ENCODE measurements at regions not wholly inside any gene's neighbourhood (a gene's known extent, or its start where the extent isn't known, plus 50 kb on each side); places are given as distances from the start of the nearest gene placed in this dataset.
"Not testable (repeated sequence)": the region's sequence is repeated elsewhere in the genome, so short reads cannot be mapped to it uniquely, and the experiment has no call there.

GRCh38 chr11:135019343-135019871 lies 607.4 kb upstream of the B3GAT1 start:
- no peaks in the 10 kb centered on the region for H3K27me3 Mint-ChIP-seq (ENCODE audit: insufficient read depth, unreplicated experiment)
- BruUV-seq (replicated peaks) = no TSS peak
- DNase-seq (ENCODE audit: unreplicated experiment) = no peak
- no peak overlapping the region for H3K4me3 Mint-ChIP-seq (ENCODE audit: unreplicated experiment)
- ChIA-PET POLR2A (no interaction called here), CTCF (interaction anchor here (0.7 kb wide), 1 partner anchor 1897 kb away, joined by 3 read pairs; no protein-coding TSS in a partner anchor)
- H3K36me3 Mint-ChIP-seq (ENCODE audit: insufficient read depth, unreplicated experiment) = no peaks in the 10 kb centered on the region
- TF ChIP-seq CTCF (IDR thresholded peaks at IDR 0.05; ENCODE audit: unreplicated experiment) = no peak
- no peaks in the 10 kb centered on the region for H3K4me1 Mint-ChIP-seq (ENCODE audit: insufficient read depth, unreplicated experiment)
- intact Hi-C loops (cut with micrococcal nuclease) = no loop called here
- peaks cover 39% of the 10 kb centered on the region for H3K9me3 Mint-ChIP-seq (ENCODE audit: unreplicated experiment)
- no peak overlapping the region for H3K27ac Mint-ChIP-seq (ENCODE audit: low read depth, unreplicated experiment)

- H3K27me3 Mint-ChIP-seq (ENCODE audit: insufficient read depth, unreplicated experiment) = no peaks in the 10 kb centered on the region
Observed at GRCh38 chr11:135017296-135017695, 605.3 kb upstream of the B3GAT1 start.

GRCh38 chr11:135015966-135016365 lies 603.9 kb upstream of the B3GAT1 start:
- ChIA-PET CTCF (no interaction called here), POLR2A (no interaction called here)
- Mint-ChIP-seq H3K27me3 (ENCODE audit: insufficient read depth, unreplicated experiment) (no peaks in the 10 kb centered on the region), H3K9me3 (ENCODE audit: unreplicated experiment) (peaks cover 53% of the 10 kb centered on the region), H3K4me1 (ENCODE audit: insufficient read depth, unreplicated experiment) (no peaks in the 10 kb centered on the region), H3K27ac (ENCODE audit: low read depth, unreplicated experiment) (no peak overlapping the region), H3K36me3 (ENCODE audit: insufficient read depth, unreplicated experiment) (no peaks in the 10 kb centered on the region), H3K4me3 (ENCODE audit: unreplicated experiment) (no peak overlapping the region)
- no peak for DNase-seq (ENCODE audit: unreplicated experiment)
- intact Hi-C loops (cut with micrococcal nuclease) = no loop called here
- TF ChIP-seq CTCF (IDR thresholded peaks at IDR 0.05; ENCODE audit: unreplicated experiment) = no peak
- no TSS peak for BruUV-seq (replicated peaks)

More at GRCh38 chr11:135017296-135017695, 605.3 kb upstream of the B3GAT1 start:
- H3K27ac Mint-ChIP-seq (ENCODE audit: low read depth, unreplicated experiment) = no peak overlapping the region
- DNase-seq (ENCODE audit: unreplicated experiment) = no peak
- CTCF ChIA-PET = interaction anchor here (1.0 kb wide), 1 partner anchor 9 kb away, joined by 3 read pairs; no protein-coding TSS in a partner anchor
- POLR2A ChIA-PET = no interaction called here
- no peak for TF ChIP-seq CTCF (IDR thresholded peaks at IDR 0.05; ENCODE audit: unreplicated experiment)
- H3K4me3 Mint-ChIP-seq (ENCODE audit: unreplicated experiment) = no peak overlapping the region
- BruUV-seq (replicated peaks) = no TSS peak
- intact Hi-C loops (cut with micrococcal nuclease) = no loop called here
- H3K9me3 Mint-ChIP-seq (ENCODE audit: unreplicated experiment) = peaks cover 56% of the 10 kb centered on the region
- no peaks in the 10 kb centered on the region for H3K4me1 Mint-ChIP-seq (ENCODE audit: insufficient read depth, unreplicated experiment)
- H3K36me3 Mint-ChIP-seq (ENCODE audit: insufficient read depth, unreplicated experiment) = no peaks in the 10 kb centered on the region

GRCh38 chr11:135011313-135011712 lies 599.3 kb upstream of the B3GAT1 start:
- not testable (repeated sequence) for H3K4me3 Mint-ChIP-seq (ENCODE audit: unreplicated experiment); BruUV-seq (replicated peaks)
- H3K9me3 Mint-ChIP-seq (ENCODE audit: unreplicated experiment) = peaks cover 27% of the 10 kb centered on the region

GRCh38 chr11:135009125-135009524 lies 597.1 kb upstream of the B3GAT1 start:
- ChIA-PET CTCF (no interaction called here), POLR2A (no interaction called here)
- no peak for DNase-seq (ENCODE audit: unreplicated experiment)
- Mint-ChIP-seq H3K27me3 (ENCODE audit: insufficient read depth, unreplicated experiment) (no peaks in the 10 kb centered on the region), H3K9me3 (ENCODE audit: unreplicated experiment) (peaks cover 29% of the 10 kb centered on the region), H3K4me3 (ENCODE audit: unreplicated experiment) (no peak overlapping the region), H3K36me3 (ENCODE audit: insufficient read depth, unreplicated experiment) (no peaks in the 10 kb centered on the region), H3K4me1 (ENCODE audit: insufficient read depth, unreplicated experiment) (no peaks in the 10 kb centered on the region), H3K27ac (ENCODE audit: low read depth, unreplicated experiment) (no peak overlapping the region)
- BruUV-seq (replicated peaks) = no TSS peak
- no peak for TF ChIP-seq CTCF (IDR thresholded peaks at IDR 0.05; ENCODE audit: unreplicated experiment)
- intact Hi-C loops (cut with micrococcal nuclease) = no loop called here

More at GRCh38 chr11:135011313-135011712, 599.3 kb upstream of the B3GAT1 start:
- H3K27me3 Mint-ChIP-seq (ENCODE audit: insufficient read depth, unreplicated experiment); intact Hi-C loops (cut with micrococcal nuclease); H3K4me1 Mint-ChIP-seq (ENCODE audit: insufficient read depth, unreplicated experiment); H3K27ac Mint-ChIP-seq (ENCODE audit: low read depth, unreplicated experiment); DNase-seq (ENCODE audit: unreplicated experiment); H3K36me3 Mint-ChIP-seq (ENCODE audit: insufficient read depth, unreplicated experiment); CTCF ChIA-PET; POLR2A ChIA-PET: not testable (repeated sequence)

Data from MCF 10A (cell line).